Uterus (tissue), 2 donors: ENCODE measurements at regions not wholly inside any gene's neighbourhood (a gene's known extent, or its start where the extent isn't known, plus 50 kb on each side); places are given as distances from the start of the nearest gene placed in this dataset.

ENCODE experiments used
- CTCF ChIP-seq, 4 experiments: fragments of 200-600 bp in 2 of 4; fragments of 450-650 bp in 2 of 4; sonication (generic) in 2 of 4; IDR thresholded peaks; one replicate each; pipeline ENCODE4 v1.5.1; 2016 to 2019; ENCODE audit warnings: antibody characterized with exemption in 4 of 4, mild to moderate bottlenecking in 2 of 4, moderate library complexity in 1 of 4
- POLR2A ChIP-seq, 2 donors: fragments of 450-650 bp; IDR thresholded peaks; one replicate each; pipeline ENCODE4 v1.6.1; 2016; ENCODE audit warnings: antibody characterized with exemption in 2 of 2, mild to moderate bottlenecking in 1 of 2, moderate library complexity in 1 of 2

- TF ChIP-seq CTCF (IDR thresholded peaks at IDR 0.05) (no peak), POLR2A (IDR thresholded peaks at IDR 0.05) (no peak)
Measured at GRCh38 chr17:13918247-13918646, 151.1 kb upstream of the COX10 start.
